ENCODE measurements at regions not wholly inside any gene's neighbourhood (a gene's known extent, or its start where the extent isn't known, plus 50 kb on each side); places are given as distances from the start of the nearest gene placed in this dataset.

- no peaks in the 10 kb centered on the region for H3K9me3 ChIP-seq
- intact Hi-C loops (cut with DNase I) = no loop called here
- H3K27me3 ChIP-seq = peaks cover 0 to 65% (median 0%) of the 10 kb centered on the region in 4 donors
- H3K4me3 ChIP-seq = no peak overlapping the region
- no peak overlapping the region for H3K27ac ChIP-seq
- DNase-seq = no peak
- WGBS, 2 donors = 62 to 86% methylated on average over 2 to 3 of the region's 4 CpGs
- no peak for TF ChIP-seq POLR2A (IDR thresholded peaks at IDR 0.05)
- TF ChIP-seq, protein P1, sequence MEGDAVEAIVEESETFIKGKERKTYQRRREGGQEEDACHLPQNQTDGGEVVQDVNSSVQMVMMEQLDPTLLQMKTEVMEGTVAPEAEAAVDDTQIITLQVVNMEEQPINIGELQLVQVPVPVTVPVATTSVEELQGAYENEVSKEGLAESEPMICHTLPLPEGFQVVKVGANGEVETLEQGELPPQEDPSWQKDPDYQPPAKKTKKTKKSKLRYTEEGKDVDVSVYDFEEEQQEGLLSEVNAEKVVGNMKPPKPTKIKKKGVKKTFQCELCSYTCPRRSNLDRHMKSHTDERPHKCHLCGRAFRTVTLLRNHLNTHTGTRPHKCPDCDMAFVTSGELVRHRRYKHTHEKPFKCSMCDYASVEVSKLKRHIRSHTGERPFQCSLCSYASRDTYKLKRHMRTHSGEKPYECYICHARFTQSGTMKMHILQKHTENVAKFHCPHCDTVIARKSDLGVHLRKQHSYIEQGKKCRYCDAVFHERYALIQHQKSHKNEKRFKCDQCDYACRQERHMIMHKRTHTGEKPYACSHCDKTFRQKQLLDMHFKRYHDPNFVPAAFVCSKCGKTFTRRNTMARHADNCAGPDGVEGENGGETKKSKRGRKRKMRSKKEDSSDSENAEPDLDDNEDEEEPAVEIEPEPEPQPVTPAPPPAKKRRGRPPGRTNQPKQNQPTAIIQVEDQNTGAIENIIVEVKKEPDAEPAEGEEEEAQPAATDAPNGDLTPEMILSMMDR (IDR thresholded peaks at IDR 0.05) = no peak
- H3K4me1 ChIP-seq = no peaks in the 10 kb centered on the region
- H3K36me3 ChIP-seq = no peaks in the 10 kb centered on the region
Observed at GRCh38 chr5:174436750-174437149, 287.6 kb upstream of the MSX2 start.

GRCh38 chr5:174444479-174445188, 279.7 kb upstream of the MSX2 start:
- intact Hi-C loops (cut with DNase I) = no loop called here
- no peak for DNase-seq
- Histone ChIP-seq H3K36me3 (no peaks in the 10 kb centered on the region), H3K27me3 (peaks cover 0 to 43% (median 0%) of the 10 kb centered on the region in 4 donors), H3K27ac (no peak overlapping the region), H3K4me1 (no peaks in the 10 kb centered on the region), H3K4me3 (no peak overlapping the region), H3K9me3 (no peaks in the 10 kb centered on the region)
- TF ChIP-seq, protein P1 (IDR thresholded peaks at IDR 0.05) = no peak
- TF ChIP-seq POLR2A (IDR thresholded peaks at IDR 0.05) = no peak
- WGBS, 2 donors = 65 to 75% methylated on average over 3 to 7 of the region's 7 CpGs

DNA sequence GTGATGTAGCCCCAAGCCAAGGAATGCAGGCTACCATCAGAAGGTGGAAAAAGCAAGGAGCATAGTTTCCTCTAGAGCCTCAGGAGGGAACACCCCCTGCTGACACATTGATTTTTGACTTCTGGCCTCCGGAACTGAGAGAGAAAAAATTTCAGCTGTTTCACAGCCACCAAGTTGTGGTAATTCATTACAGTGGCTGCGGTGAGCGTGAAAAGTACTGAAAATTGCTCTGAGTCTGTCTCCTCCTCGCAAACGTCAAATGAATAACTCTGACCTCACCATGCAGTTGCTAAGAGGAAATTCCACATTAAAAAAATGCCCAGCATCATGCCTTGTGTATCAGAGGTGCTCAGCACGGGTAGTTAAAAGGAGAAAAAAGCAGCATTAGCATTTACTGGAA, 277.9 kb upstream of the MSX2 start:
- Histone ChIP-seq H3K4me1 (no peaks in the 10 kb centered on the region), H3K9me3 (no peaks in the 10 kb centered on the region), H3K4me3 (no peak overlapping the region), H3K27me3 (peaks cover 0 to 43% (median 0%) of the 10 kb centered on the region in 4 donors), H3K27ac (no peak overlapping the region), H3K36me3 (no peaks in the 10 kb centered on the region)
- WGBS, 2 donors = 55 to 58% methylated on average over 5 to 6 of the region's 6 CpGs
- intact Hi-C loops (cut with DNase I) = no loop called here
- DNase-seq = no peak
- TF ChIP-seq, protein P1 (IDR thresholded peaks at IDR 0.05) = no peak
- no peak for TF ChIP-seq POLR2A (IDR thresholded peaks at IDR 0.05)

DNA sequence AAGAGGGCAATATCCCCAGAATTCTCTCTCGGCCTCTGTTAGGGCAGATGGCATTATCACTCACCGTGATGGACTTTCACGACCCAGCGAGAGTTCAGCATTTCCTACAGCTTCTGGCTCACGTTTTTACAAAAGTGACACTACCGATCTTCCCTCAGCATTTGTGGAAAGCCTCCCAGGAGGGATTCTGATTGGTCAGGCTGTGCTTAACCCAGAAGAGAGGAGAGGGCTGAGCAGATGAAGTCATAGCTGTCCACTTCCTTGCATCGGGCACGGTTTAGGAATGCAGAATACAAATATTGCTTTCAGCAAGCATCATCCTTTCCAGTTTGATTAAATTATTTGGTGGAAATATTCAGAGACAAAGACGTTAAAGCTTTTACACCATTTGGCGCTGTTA, 277.4 kb upstream of the MSX2 start:
- H3K36me3 ChIP-seq = no peaks in the 10 kb centered on the region
- H3K27me3 ChIP-seq = peaks cover 0 to 43% (median 0%) of the 10 kb centered on the region in 4 donors
- intact Hi-C loops (cut with DNase I) = no loop called here
- H3K4me1 ChIP-seq = no peaks in the 10 kb centered on the region
- H3K27ac ChIP-seq = no peak overlapping the region
- H3K4me3 ChIP-seq = no peak overlapping the region
- no peak for DNase-seq
- TF ChIP-seq, protein P1 (IDR thresholded peaks at IDR 0.05) = no peak
- TF ChIP-seq POLR2A (IDR thresholded peaks at IDR 0.05) = no peak
- 70% methylated on average over 10 of the region's 10 CpGs for WGBS, 2 donors
- no peaks in the 10 kb centered on the region for H3K9me3 ChIP-seq

DNA sequence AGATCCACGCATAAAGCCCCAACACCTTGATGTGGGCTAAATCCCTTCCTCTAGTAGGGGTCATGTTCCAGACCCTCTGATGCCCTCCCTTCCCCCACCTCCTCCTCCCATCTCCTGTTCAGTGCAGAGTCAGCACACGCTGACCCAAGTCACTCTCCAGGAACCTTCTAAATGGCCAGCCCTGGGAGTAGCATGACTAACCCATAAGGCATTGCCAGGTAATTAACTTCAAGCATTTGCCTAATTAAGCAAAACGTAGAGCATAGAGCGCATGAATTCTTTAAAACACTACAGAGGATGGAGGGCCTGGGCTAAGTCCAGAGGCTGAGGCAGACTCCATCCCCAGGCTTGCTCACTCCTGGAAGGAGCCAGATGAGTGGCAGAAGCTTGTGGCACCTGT, 276.3 kb upstream of the MSX2 start:
- Histone ChIP-seq H3K27me3 (peaks cover 0 to 43% (median 0%) of the 10 kb centered on the region in 4 donors), H3K27ac (no peak overlapping the region), H3K4me3 (no peak overlapping the region), H3K9me3 (no peaks in the 10 kb centered on the region), H3K4me1 (no peaks in the 10 kb centered on the region), H3K36me3 (no peaks in the 10 kb centered on the region)
- 77 to 82% methylated on average over 4 of the region's 4 CpGs for WGBS, 2 donors
- DNase-seq = no peak
- intact Hi-C loops (cut with DNase I) = no loop called here
- no peak for TF ChIP-seq POLR2A (IDR thresholded peaks at IDR 0.05)
- TF ChIP-seq, protein P1 (IDR thresholded peaks at IDR 0.05) = no peak
